Fibroblast of lung (primary cell): ENCODE measurements at regions not wholly inside any gene's neighbourhood (a gene's known extent, or its start where the extent isn't known, plus 50 kb on each side); places are given as distances from the start of the nearest gene placed in this dataset.

Source experiments
- CTCF ChIP-seq, 2 donors: IDR thresholded peaks in 1 of 2; conservative IDR thresholded peaks in 1 of 2; 1 replicate in 1 of 2; 2 replicates in 1 of 2; pipeline ENCODE4 v1.5.1; 2011 to 2012; ENCODE audit warnings: low read length in 2 of 2, control low read depth in 1 of 2, inconsistent platforms in 1 of 2, low read depth in 1 of 2, mild to moderate bottlenecking in 1 of 2
- EZH2 ChIP-seq: IDR thresholded peaks from 2 replicates; pipeline ENCODE4 v1.5.1; 2012; ENCODE audit warnings: low read length, control low read depth, mild to moderate bottlenecking; ENCODE audit errors: missing control alignments

- TF ChIP-seq CTCF (conservative IDR thresholded peaks at IDR 0.05 in 1 of 2, IDR thresholded peaks at IDR 0.05 in 1 of 2; ENCODE audit: low read depth in 1 of 2, low read length in 2 of 2), result no peak
- no peak for TF ChIP-seq EZH2
These were observed 65.6 kb upstream of the VSTM2A start for GRCh38 chr7:54476609-54477008.
